GM12878 (cell line): ENCODE measurements at regions not wholly inside any gene's neighbourhood (a gene's known extent, or its start where the extent isn't known, plus 50 kb on each side); places are given as distances from the start of the nearest gene placed in this dataset.

Source experiments
- ATAC-seq: fragments of 200-7000 bp; cut with Tn5 transposase; 3 replicates; pipeline ENCODE4 v1.9.1; 2020; ENCODE audit warnings: mild to moderate bottlenecking, moderate library complexity
- BruUV-seq: library from RNA; stranded (reverse); fragments of 400-500 nt; replicated peaks from 2 replicates; lab custom pipeline; 2021; lab: Mats Ljungman, UMichigan
- CTCF ChIA-PET: fragments of 300-600 bp; sonication (Branson Sonifier 250); formaldehyde crosslinking; extraction: SDS; loops from one replicate; lab custom pipeline; 2021; ENCODE audit warnings: inconsistent platforms; lab: Yijun Ruan, JAX
- POLR2A ChIA-PET: fragments of 350-600 bp; formaldehyde crosslinking; extraction: SDS; loops from one replicate; lab custom pipeline; 2021; ENCODE audit warnings: inconsistent platforms; lab: Charles Lee
- RAD21 ChIA-PET: fragments of 300-600 bp; sonication (Branson Sonifier 250); formaldehyde crosslinking; loops from one replicate; lab custom pipeline; 2023; ENCODE audit warnings: antibody characterized with exemption; ENCODE audit not compliant: unreplicated experiment; lab: Charles Lee
- SMC1A ChIA-PET: fragments of 300-600 bp; sonication (Branson Sonifier 250); formaldehyde crosslinking; loops from one replicate; lab custom pipeline; 2023; ENCODE audit not compliant: unreplicated experiment, uncharacterized antibody; lab: Charles Lee
- DNase-seq: peaks from one replicate; pipeline ENCODE4 v3.0.0-alpha.2; 2011; ENCODE audit warnings: low read depth, low spot score
- FAIRE-seq: peaks from 3 replicates; lab custom pipeline; 2011; peaks lifted over from hg19 to GRCh38; lab: Jason Lieb, UNC
- H2AFZ ChIP-seq: 2 replicates; pipeline ENCODE4 v1.6.0; 2011; ENCODE audit warnings: low read depth, low read length, control low read depth; ENCODE audit not compliant: control insufficient read depth
- H3K27ac ChIP-seq: 2 replicates; pipeline ENCODE4 v1.5.1; 2011; ENCODE audit warnings: control low read depth; ENCODE audit not compliant: control insufficient read depth, insufficient read depth
- H3K27me3 ChIP-seq, 2 experiments: replicated peaks in 1 of 2; 2 replicates each; pipeline versions ENCODE4 v1.6.0 to v1.6.1; 2011; ENCODE audit warnings: low read length in 1 of 2; ENCODE audit not compliant: control insufficient read depth in 2 of 2, insufficient read depth in 2 of 2
- H3K36me3 ChIP-seq, 2 experiments: 2 replicates each; pipeline ENCODE4 v1.5.1; 2011; ENCODE audit warnings: low read length in 1 of 2; ENCODE audit not compliant: control insufficient read depth in 2 of 2, insufficient read depth in 2 of 2
- H3K4me1 ChIP-seq: 2 replicates; pipeline ENCODE4 v1.6.1; 2011; ENCODE audit warnings: mild to moderate bottlenecking, low read length, moderate library complexity, mixed read lengths; ENCODE audit not compliant: control insufficient read depth, insufficient read depth
- H3K4me2 ChIP-seq: 2 replicates; pipeline ENCODE4 v1.6.0; 2011; ENCODE audit warnings: control low read depth; ENCODE audit not compliant: control insufficient read depth, insufficient read depth
- H3K4me3 ChIP-seq: fragments of 200-600 bp; sonication (generic); 2 replicates; pipeline ENCODE4 v1.5.1; 2016
- H3K79me2 ChIP-seq: 2 replicates; pipeline ENCODE4 v1.6.0; 2011; ENCODE audit warnings: low read length; ENCODE audit not compliant: control insufficient read depth, insufficient read depth
- H3K9ac ChIP-seq: 2 replicates; pipeline ENCODE4 v1.8.0; 2011; ENCODE audit warnings: low read length, control low read depth, mixed read lengths; ENCODE audit not compliant: control insufficient read depth, insufficient read depth
- H3K9me3 ChIP-seq: replicated peaks from 3 replicates; pipeline ENCODE4 v1.5.1; 2011; ENCODE audit warnings: mild to moderate bottlenecking, low read length; ENCODE audit not compliant: control insufficient read depth, insufficient read depth
- H4K20me1 ChIP-seq: 2 replicates; pipeline ENCODE4 v1.6.0; 2011; ENCODE audit not compliant: control insufficient read depth, insufficient read depth
- IRF4 ChIP-seq: IDR thresholded peaks from 2 replicates; pipeline ENCODE4 v1.6.1; 2011; ENCODE audit warnings: low read depth, low read length
- JUNB ChIP-seq: IDR thresholded peaks from 2 replicates; pipeline ENCODE4 v1.6.1; 2016; ENCODE audit warnings: antibody characterized with exemption, mild to moderate bottlenecking
- KLF5 ChIP-seq: fragments of 450-650 bp; IDR thresholded peaks from 2 replicates; pipeline ENCODE4 v1.6.1; 2014; ENCODE audit warnings: mild to moderate bottlenecking; ENCODE audit not compliant: partially characterized antibody
- MTA3 ChIP-seq: IDR thresholded peaks from 2 replicates; pipeline ENCODE4 v1.6.1; 2012; ENCODE audit warnings: low read length, inconsistent platforms, borderline replicate concordance
- MYB ChIP-seq: fragments of 150-350 bp; IDR thresholded peaks from 2 replicates; pipeline ENCODE4 v1.6.1; 2014; ENCODE audit warnings: mild to moderate bottlenecking, low read depth, low read length, borderline replicate concordance
- NFYB ChIP-seq: IDR thresholded peaks from 2 replicates; pipeline ENCODE4 v1.6.1; 2011; ENCODE audit warnings: low read depth, mild to moderate bottlenecking, low read length, improper control_type of control experiment, moderate library complexity; ENCODE audit not compliant: insufficient read depth
- PAX5 ChIP-seq: IDR thresholded peaks from 2 replicates; pipeline ENCODE4 v1.6.1; 2011; ENCODE audit warnings: low read depth, low read length, borderline replicate concordance
- RAD51 ChIP-seq: fragments of 450-650 bp; IDR thresholded peaks from 2 replicates; pipeline ENCODE4 v1.6.1; 2016; ENCODE audit warnings: moderate library complexity, mild to moderate bottlenecking, inconsistent platforms
- SP1 ChIP-seq: IDR thresholded peaks from one replicate; pipeline ENCODE4 v1.6.1; 2011; ENCODE audit warnings: low read depth, low read length
- STAT3 ChIP-seq: IDR thresholded peaks from 2 replicates; pipeline ENCODE4 v1.6.1; 2011; ENCODE audit warnings: low read depth, low read length, improper control_type of control experiment
- TARDBP ChIP-seq: IDR thresholded peaks from 2 replicates; pipeline ENCODE4 v1.6.1; 2016; ENCODE audit warnings: borderline replicate concordance
- ZBTB4 ChIP-seq: fragments of 450-650 bp; formaldehyde crosslinking; IDR thresholded peaks from 2 replicates; pipeline ENCODE4 v1.4.0; 2022; ENCODE audit warnings: mild to moderate bottlenecking, moderate library complexity
- ZZZ3 ChIP-seq: IDR thresholded peaks from 2 replicates; pipeline ENCODE4 v1.6.1; 2011; ENCODE audit warnings: low read depth; ENCODE audit not compliant: control insufficient read depth, insufficient read length
- WGBS: methylation state at CpG from one replicate; pipeline ENCODE4 v1.1.6; 2016; ENCODE audit warnings: low lambda C conversion rate; ENCODE audit not compliant: insufficient replicate concordance, insufficient coverage; ENCODE audit errors: missing lambda C conversion rate; 5-methylcytosine and 5-hydroxymethylcytosine counted together
- in situ Hi-C: fragments of 300-500 bp; cut with MboI; formaldehyde crosslinking; loops from 9 replicates; pipeline ENCODE4 v1.14.3; 2018; ENCODE audit warnings: mixed read lengths
- intact Hi-C: fragments of 100-400 bp; cut with micrococcal nuclease; formaldehyde crosslinking; loops from one replicate; pipeline ENCODE4 v1.14.2; 2022; ENCODE audit not compliant: unreplicated experiment

DNA sequence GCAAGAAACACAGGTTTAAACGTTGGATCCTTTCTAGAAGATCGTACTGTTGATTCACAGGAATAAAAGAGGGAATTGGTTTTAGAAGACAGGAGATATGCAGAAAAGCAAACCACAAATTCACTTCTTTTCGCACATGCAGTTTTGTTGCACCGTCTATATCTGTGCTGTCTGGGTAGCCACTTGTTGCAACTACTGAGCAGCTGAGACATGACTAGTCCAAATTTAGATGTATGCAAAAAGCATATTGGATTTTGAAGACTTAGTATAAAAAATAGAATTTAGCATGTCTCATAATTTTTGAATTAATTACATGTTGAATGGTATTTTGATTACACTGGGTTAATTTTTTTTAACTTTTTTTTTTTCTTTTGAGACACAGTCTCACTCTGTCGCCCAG lies 176.3 kb downstream of the KLF12 start:
- Histone ChIP-seq H3K27ac (no peak overlapping the region), H3K4me1 (0 out of 2 replicates have a peak, but pooled peaks cover 2% of the 10 kb centered on the region), H3K36me3 (no peaks in the 10 kb centered on the region), H3K4me2 (no peak overlapping the region), H3K9ac (no peak overlapping the region), H4K20me1 (no peaks in the 10 kb centered on the region), H3K79me2 (peaks cover 3% of the 10 kb centered on the region; the same call in 1 of the 2 replicates), H3K4me3 (no peak overlapping the region), H3K9me3 (no peaks in the 10 kb centered on the region), H3K27me3 (no peaks in the 10 kb centered on the region), H2AFZ (no peak overlapping the region)
- ChIA-PET CTCF (no interaction called here), RAD21 (no interaction called here), POLR2A (no interaction called here), SMC1A (interaction anchor here (0.8 kb wide), 1 partner anchor 66 kb away, joined by 3 read pairs; no protein-coding TSS in a partner anchor)
- WGBS, result 51% methylated on average over 5 of the region's 5 CpGs
- ATAC-seq, result no peak
- DNase-seq, result no peak
- TF ChIP-seq IRF4 (no peak), MYB (no peak), MTA3 (no peak), JUNB (no peak), NFYB (no peak), ZBTB4 (CRISPR knock-in tag) (no peak), STAT3 (no peak), KLF5 (no peak), ZZZ3 (no peak), RAD51 (no peak), SP1 (no peak), TARDBP (no peak), PAX5 (no peak)
- no peak for FAIRE-seq
- intact Hi-C loops (no loop called here), in situ Hi-C loops (no loop called here)
- BruUV-seq, result no TSS peak
